ENCODE measurements at regions not wholly inside any gene's neighbourhood (a gene's known extent, or its start where the extent isn't known, plus 50 kb on each side); places are given as distances from the start of the nearest gene placed in this dataset.

- TF ChIP-seq ZNF407 (CRISPR knock-in tag; IDR thresholded peaks at IDR 0.05; ENCODE audit: not compliant biosample characterization) (no peak), JUNB (CRISPR knock-in tag; IDR thresholded peaks at IDR 0.05; ENCODE audit: borderline replicate concordance) (no peak), PBX3 (CRISPR knock-in tag; IDR thresholded peaks at IDR 0.05; ENCODE audit: borderline replicate concordance) (no peak), GTF3A (CRISPR knock-in tag; conservative IDR thresholded peaks at IDR 0.05) (no peak), SNAPC5 (CRISPR knock-in tag; IDR thresholded peaks at IDR 0.05; ENCODE audit: borderline replicate concordance) (no peak; the same call in 1 of the 2 replicates), SRSF4 (IDR thresholded peaks at IDR 0.05; ENCODE audit: low read depth, low read length, poor library complexity, severe bottlenecking) (no peak), RAD21 (CRISPR knock-in tag; IDR thresholded peaks at IDR 0.05) (peak; percentile 59; the same call in 1 of the 2 replicates), RFX5 (IDR thresholded peaks at IDR 0.05; ENCODE audit: low read depth, low read length) (no peak), ZBTB2 (CRISPR knock-in tag; IDR thresholded peaks at IDR 0.05; ENCODE audit: low read depth) (peak; percentile 71; the same call in 1 of the 2 replicates), ZNF616 (CRISPR knock-in tag; IDR thresholded peaks at IDR 0.05; ENCODE audit: low read depth) (0 out of 2 replicates have a peak, but pooled peaks have one; percentile 58), ZNF556 (CRISPR knock-in tag; IDR thresholded peaks at IDR 0.05; ENCODE audit: borderline replicate concordance) (no peak; the same call in 1 of the 2 replicates), ZNF232 (CRISPR knock-in tag; IDR thresholded peaks at IDR 0.05; ENCODE audit: borderline replicate concordance) (peak; percentile 41; the same call in 1 of the 2 replicates), CREB3 (CRISPR knock-in tag; IDR thresholded peaks at IDR 0.05) (no peak), NR1H2 (CRISPR knock-in tag; IDR thresholded peaks at IDR 0.05; ENCODE audit: borderline replicate concordance, low read depth) (no peak), NPAS2 (CRISPR knock-in tag; IDR thresholded peaks at IDR 0.05; ENCODE audit: borderline replicate concordance) (no peak), RFX3 (CRISPR knock-in tag; IDR thresholded peaks at IDR 0.05) (peak; percentile 86)
These were observed 66.9 kb upstream of the DNAH5 start (continued) for GRCh38 chr5:14011089-14012020.

Data from HepG2 (cell line).